HL-60 (cell line): ENCODE measurements at regions not wholly inside any gene's neighbourhood (a gene's known extent, or its start where the extent isn't known, plus 50 kb on each side); places are given as distances from the start of the nearest gene placed in this dataset.

Source experiments
- GABPA ChIP-seq: IDR thresholded peaks from 2 replicates; pipeline ENCODE4 v1.6.1; 2012; ENCODE audit warnings: low read depth
- POLR2AphosphoS5 ChIP-seq: IDR thresholded peaks from 2 replicates; pipeline ENCODE4 v1.6.1; 2012; ENCODE audit warnings: low read depth
- SPI1 ChIP-seq: IDR thresholded peaks from 2 replicates; pipeline ENCODE4 v1.6.1; 2012; ENCODE audit warnings: low read depth, mild to moderate bottlenecking, borderline replicate concordance
- TF ChIP-seq, protein P1 (sequence below): IDR thresholded peaks from one replicate; pipeline ENCODE4 v1.5.1; 2011; ENCODE audit warnings: low read length, control low read depth, inconsistent platforms; ENCODE audit not compliant: insufficient read depth
- TF ChIP-seq, protein P2 (sequence below): IDR thresholded peaks from 2 replicates; pipeline ENCODE4 v1.6.1; 2012; ENCODE audit warnings: low read depth; ENCODE audit not compliant: insufficient replicate concordance

DNA sequence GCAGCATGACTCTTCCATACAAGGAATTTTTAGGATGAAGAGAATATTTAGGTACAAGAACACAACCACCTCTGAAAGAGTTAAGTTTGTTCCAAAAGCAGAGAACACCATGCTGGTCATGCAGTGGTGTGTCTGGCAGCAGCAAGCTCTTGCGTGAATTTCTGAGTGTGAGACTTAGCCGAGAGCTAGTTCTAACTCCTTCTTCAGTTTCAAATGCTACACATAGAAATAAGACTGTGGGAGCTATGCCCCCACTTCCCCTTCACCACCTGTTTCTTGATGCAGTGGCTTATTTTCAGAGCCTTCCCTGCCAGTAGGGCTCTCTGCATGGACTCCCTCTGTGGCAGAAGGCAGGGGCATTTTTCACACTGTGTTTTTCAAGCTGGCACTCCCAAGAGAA is 122.9 kb upstream of the ZNF366 start:
- TF ChIP-seq POLR2AphosphoS5 (no peak), SPI1 (no peak), GABPA (no peak)
- TF ChIP-seq, protein P1, sequence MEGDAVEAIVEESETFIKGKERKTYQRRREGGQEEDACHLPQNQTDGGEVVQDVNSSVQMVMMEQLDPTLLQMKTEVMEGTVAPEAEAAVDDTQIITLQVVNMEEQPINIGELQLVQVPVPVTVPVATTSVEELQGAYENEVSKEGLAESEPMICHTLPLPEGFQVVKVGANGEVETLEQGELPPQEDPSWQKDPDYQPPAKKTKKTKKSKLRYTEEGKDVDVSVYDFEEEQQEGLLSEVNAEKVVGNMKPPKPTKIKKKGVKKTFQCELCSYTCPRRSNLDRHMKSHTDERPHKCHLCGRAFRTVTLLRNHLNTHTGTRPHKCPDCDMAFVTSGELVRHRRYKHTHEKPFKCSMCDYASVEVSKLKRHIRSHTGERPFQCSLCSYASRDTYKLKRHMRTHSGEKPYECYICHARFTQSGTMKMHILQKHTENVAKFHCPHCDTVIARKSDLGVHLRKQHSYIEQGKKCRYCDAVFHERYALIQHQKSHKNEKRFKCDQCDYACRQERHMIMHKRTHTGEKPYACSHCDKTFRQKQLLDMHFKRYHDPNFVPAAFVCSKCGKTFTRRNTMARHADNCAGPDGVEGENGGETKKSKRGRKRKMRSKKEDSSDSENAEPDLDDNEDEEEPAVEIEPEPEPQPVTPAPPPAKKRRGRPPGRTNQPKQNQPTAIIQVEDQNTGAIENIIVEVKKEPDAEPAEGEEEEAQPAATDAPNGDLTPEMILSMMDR, result no peak
- TF ChIP-seq, protein P2, sequence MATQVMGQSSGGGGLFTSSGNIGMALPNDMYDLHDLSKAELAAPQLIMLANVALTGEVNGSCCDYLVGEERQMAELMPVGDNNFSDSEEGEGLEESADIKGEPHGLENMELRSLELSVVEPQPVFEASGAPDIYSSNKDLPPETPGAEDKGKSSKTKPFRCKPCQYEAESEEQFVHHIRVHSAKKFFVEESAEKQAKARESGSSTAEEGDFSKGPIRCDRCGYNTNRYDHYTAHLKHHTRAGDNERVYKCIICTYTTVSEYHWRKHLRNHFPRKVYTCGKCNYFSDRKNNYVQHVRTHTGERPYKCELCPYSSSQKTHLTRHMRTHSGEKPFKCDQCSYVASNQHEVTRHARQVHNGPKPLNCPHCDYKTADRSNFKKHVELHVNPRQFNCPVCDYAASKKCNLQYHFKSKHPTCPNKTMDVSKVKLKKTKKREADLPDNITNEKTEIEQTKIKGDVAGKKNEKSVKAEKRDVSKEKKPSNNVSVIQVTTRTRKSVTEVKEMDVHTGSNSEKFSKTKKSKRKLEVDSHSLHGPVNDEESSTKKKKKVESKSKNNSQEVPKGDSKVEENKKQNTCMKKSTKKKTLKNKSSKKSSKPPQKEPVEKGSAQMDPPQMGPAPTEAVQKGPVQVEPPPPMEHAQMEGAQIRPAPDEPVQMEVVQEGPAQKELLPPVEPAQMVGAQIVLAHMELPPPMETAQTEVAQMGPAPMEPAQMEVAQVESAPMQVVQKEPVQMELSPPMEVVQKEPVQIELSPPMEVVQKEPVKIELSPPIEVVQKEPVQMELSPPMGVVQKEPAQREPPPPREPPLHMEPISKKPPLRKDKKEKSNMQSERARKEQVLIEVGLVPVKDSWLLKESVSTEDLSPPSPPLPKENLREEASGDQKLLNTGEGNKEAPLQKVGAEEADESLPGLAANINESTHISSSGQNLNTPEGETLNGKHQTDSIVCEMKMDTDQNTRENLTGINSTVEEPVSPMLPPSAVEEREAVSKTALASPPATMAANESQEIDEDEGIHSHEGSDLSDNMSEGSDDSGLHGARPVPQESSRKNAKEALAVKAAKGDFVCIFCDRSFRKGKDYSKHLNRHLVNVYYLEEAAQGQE, result no peak
